OCI-LY3 (cell line): ENCODE measurements at regions not wholly inside any gene's neighbourhood (a gene's known extent, or its start where the extent isn't known, plus 50 kb on each side); places are given as distances from the start of the nearest gene placed in this dataset.

Experiments used
- H2AFZ ChIP-seq: fragments of 200-600, 300-600 bp; shearing (Covaris generic); 2 replicates; pipeline ENCODE4 v1.6.0; 2014; ENCODE audit warnings: antibody characterized with exemption, low read depth, low read length
- H3K27ac ChIP-seq: fragments of 200-600, 300-600 bp; sonication (generic); 2 replicates; pipeline ENCODE4 v1.5.1; 2014; ENCODE audit warnings: mild to moderate bottlenecking, low read length, moderate library complexity, mixed read lengths
- H3K27me3 ChIP-seq: fragments of 200-600, 300-600 bp; sonication (generic); 2 replicates; pipeline ENCODE4 v1.6.1; 2014; ENCODE audit warnings: low read depth, low read length, mixed read lengths
- H3K36me3 ChIP-seq: fragments of 200-600, 300-600 bp; sonication (generic); replicated peaks from 2 replicates; pipeline ENCODE3; 2014; ENCODE audit warnings: low read depth, low read length, mixed read lengths
- H3K4me1 ChIP-seq: fragments of 300-600, 200-600 bp; sonication (generic); 2 replicates; pipeline ENCODE4 v1.6.1; 2014; ENCODE audit warnings: low read length, mixed read lengths
- H3K4me2 ChIP-seq: fragments of 200-600, 300-600 bp; sonication (generic); 2 replicates; pipeline ENCODE4 v1.6.1; 2014; ENCODE audit warnings: low read length, mixed read lengths
- H3K4me3 ChIP-seq: fragments of 300-600, 200-600 bp; sonication (generic); 2 replicates; pipeline ENCODE4 v1.5.1; 2014; ENCODE audit warnings: antibody characterized with exemption, mild to moderate bottlenecking, low read length, moderate library complexity
- H3K79me2 ChIP-seq: fragments of 300-600, 200-600 bp; shearing (Covaris generic); 2 replicates; pipeline ENCODE4 v1.6.1; 2014; ENCODE audit warnings: mild to moderate bottlenecking, low read length, mixed read lengths
- H3K9ac ChIP-seq: fragments of 300-600, 200-600 bp; shearing (Covaris generic); 2 replicates; pipeline ENCODE4 v1.6.0; 2014; ENCODE audit warnings: mild to moderate bottlenecking, low read length, moderate library complexity
- H3K9me3 ChIP-seq: fragments of 200-600, 300-600 bp; shearing (Covaris generic); 2 replicates; pipeline ENCODE4 v1.6.1; 2014; ENCODE audit warnings: low read length, mixed read lengths; ENCODE audit not compliant: insufficient read depth
- H4K20me1 ChIP-seq: fragments of 200-600, 300-600 bp; sonication (generic); 2 replicates; pipeline ENCODE4 v1.6.1; 2016; ENCODE audit warnings: low read length, mixed read lengths; ENCODE audit not compliant: insufficient read depth
- CTCF ChIP-seq: fragments of 200-600, 300-600 bp; sonication (generic); IDR thresholded peaks from 2 replicates; pipeline ENCODE4 v1.5.1; 2014; ENCODE audit warnings: antibody characterized with exemption, low read length, low read depth
- EZH2phosphoT487 ChIP-seq: fragments of 200-600 bp; shearing (Covaris generic); IDR thresholded peaks from 2 replicates; pipeline ENCODE4 v1.6.1; 2018; ENCODE audit warnings: antibody characterized with exemption, mixed run types, low read depth

- Histone ChIP-seq H4K20me1 (no peaks in the 10 kb centered on the region), H3K4me2 (no peak overlapping the region), H3K4me1 (no peaks in the 10 kb centered on the region), H3K27ac (no peak overlapping the region), H3K36me3 (no peaks in the 10 kb centered on the region), H2AFZ (no peak overlapping the region), H3K27me3 (no peaks in the 10 kb centered on the region), H3K4me3 (no peak overlapping the region), H3K9ac (no peak overlapping the region), H3K9me3 (no peaks in the 10 kb centered on the region), H3K79me2 (no peaks in the 10 kb centered on the region)
- TF ChIP-seq CTCF: no peak
- TF ChIP-seq EZH2phosphoT487: no peak
Measured at GRCh38 chrX:150256297-150256650, 106.8 kb upstream of the MAMLD1 start.

GRCh38 chrX:150257353-150258175 is 105.6 kb upstream of the MAMLD1 start:
- Histone ChIP-seq H3K9me3 (no peaks in the 10 kb centered on the region), H3K4me2 (no peak overlapping the region), H3K36me3 (no peaks in the 10 kb centered on the region), H4K20me1 (no peaks in the 10 kb centered on the region), H3K4me1 (no peaks in the 10 kb centered on the region), H2AFZ (no peak overlapping the region), H3K27ac (no peak overlapping the region), H3K79me2 (no peaks in the 10 kb centered on the region), H3K27me3 (no peaks in the 10 kb centered on the region), H3K4me3 (no peak overlapping the region), H3K9ac (no peak overlapping the region)
- TF ChIP-seq CTCF (no peak), EZH2phosphoT487 (no peak)

DNA sequence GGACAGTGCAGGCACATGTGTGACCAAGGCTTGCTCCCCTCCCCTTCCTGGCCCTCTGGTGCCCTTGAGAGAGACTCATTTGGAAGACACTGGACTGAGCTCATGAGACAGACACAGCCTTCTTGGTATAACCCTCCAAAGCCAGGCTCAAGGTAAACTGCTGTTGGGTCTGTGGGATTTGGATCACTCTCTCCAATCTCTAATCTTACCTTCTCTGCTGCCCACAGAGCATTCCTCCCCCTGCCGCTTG is 105.0 kb upstream of the MAMLD1 start:
- Histone ChIP-seq H3K9ac (no peak overlapping the region), H3K79me2 (no peaks in the 10 kb centered on the region), H3K4me1 (no peaks in the 10 kb centered on the region), H3K4me2 (no peak overlapping the region), H3K27me3 (no peaks in the 10 kb centered on the region), H3K4me3 (no peak overlapping the region), H3K27ac (no peak overlapping the region), H3K9me3 (no peaks in the 10 kb centered on the region), H2AFZ (no peak overlapping the region), H4K20me1 (no peaks in the 10 kb centered on the region), H3K36me3 (no peaks in the 10 kb centered on the region)
- TF ChIP-seq CTCF (no peak), EZH2phosphoT487 (no peak)

GRCh38 chrX:150258463-150259430 is 104.4 kb upstream of the MAMLD1 start:
- no peak for TF ChIP-seq CTCF
- no peak for TF ChIP-seq EZH2phosphoT487
- Histone ChIP-seq H3K27me3 (no peaks in the 10 kb centered on the region), H3K4me1 (no peaks in the 10 kb centered on the region), H3K4me3 (no peak overlapping the region), H3K9me3 (no peaks in the 10 kb centered on the region), H2AFZ (no peak overlapping the region), H3K9ac (no peak overlapping the region), H3K4me2 (no peak overlapping the region), H3K36me3 (no peaks in the 10 kb centered on the region), H4K20me1 (no peaks in the 10 kb centered on the region), H3K79me2 (no peaks in the 10 kb centered on the region), H3K27ac (no peak overlapping the region)
